Activated effector memory CD4-positive, alpha-beta T cell treated with anti-CD3 and anti-CD28 coated beads, Interleukin-2, amount 50 U/mL, for 16 hours (primary cell): ENCODE measurements at regions not wholly inside any gene's neighbourhood (a gene's known extent, or its start where the extent isn't known, plus 50 kb on each side); places are given as distances from the start of the nearest gene placed in this dataset.

Source experiments
- DNase-seq: peaks from one replicate; pipeline ENCODE4 v3.0.0-alpha.2; 2020

DNA sequence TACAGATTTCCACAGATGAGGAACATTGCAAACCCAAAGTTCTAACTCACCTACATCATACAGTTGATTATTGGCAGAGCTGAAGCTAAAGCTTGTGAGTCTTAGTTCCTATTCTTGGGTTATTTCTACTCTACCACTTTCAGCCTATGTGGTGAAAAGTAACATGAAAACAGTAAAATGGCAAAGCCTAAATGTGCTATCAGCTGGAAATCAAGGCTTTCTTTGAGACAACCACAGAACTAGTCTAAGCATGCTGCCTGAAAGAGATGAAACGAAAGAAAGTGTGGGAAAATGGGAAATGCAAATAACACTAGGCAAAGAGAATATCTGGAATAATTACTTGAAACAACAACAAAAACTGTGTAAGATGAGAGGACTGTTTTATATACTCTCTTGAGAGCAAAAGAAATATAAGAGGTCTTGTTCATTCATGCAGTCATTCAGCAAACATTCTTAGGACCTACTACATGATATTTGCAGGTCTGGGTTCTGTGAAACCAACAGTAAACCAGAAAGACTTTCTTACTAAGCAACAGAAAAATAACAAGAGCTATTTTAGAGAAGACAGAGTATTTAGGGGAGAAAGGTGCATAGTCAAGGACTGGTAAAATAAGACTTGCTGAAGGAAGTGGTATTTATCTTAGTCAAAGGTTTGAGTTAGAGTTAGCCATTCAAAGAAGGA, 437.1 kb downstream of the HTR7 start:
- no peak for DNase-seq

DNA sequence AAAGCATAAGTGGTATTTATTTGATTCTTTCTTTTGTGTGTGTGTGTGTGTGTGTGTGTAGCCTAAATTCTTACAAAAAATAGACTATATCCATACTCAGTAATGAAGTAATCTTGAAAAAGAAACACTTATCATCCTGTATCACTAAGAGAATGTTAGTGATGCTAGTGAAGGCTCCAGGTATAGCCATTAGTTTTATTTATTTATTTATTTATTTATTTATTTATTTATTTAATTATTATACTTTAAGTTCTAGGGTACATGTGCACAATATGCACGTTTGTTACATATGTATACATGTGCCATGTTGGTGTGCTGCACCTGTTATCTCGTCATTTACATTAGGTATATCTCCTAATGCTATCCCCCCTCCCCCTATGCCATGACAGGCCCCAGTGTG, 436.0 kb downstream of the HTR7 start:
- no peak for DNase-seq

- no peak for DNase-seq
Observed at GRCh38 chr10:90424730-90425129, 433.1 kb downstream of the HTR7 start.

DNA sequence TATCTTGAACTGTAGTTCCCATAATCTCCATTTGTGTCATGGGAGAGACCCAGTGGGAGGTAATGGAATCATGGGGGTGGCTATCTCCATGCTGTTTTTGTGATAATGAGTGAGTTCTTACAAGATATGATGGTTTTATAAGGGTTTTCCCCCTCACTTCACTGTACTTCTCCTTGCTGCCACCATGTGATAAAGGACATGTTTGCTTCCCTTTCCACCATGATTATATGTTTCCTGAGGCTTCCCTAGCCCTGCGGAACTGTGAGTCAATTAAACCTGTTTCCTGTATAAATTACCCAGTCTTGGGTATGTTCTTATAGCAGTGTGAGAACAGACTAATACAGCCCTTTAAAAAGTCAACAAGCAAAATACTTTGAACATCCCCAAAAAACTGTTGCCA, 427.7 kb downstream of the HTR7 start:
- no peak for DNase-seq

DNA sequence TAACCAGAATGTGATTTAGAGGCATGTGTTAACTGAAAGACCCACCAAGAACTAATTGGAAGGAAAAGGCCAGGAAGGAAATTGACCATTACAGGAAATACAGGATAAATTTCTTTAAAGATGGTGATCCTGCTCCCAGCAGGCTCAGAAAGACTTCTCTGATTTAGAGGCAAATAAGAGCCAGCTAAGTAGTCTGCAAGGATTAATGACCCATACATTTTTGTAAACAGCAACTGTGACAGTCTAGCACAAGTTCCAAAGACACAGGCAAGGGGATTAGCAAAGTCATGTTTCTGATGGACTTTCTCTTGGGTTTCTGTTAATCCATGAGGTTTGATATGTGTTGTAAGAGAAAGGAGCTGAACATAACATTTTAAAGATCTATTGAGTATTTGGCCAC, 425.0 kb downstream of the HTR7 start:
- DNase-seq: no peak

DNA sequence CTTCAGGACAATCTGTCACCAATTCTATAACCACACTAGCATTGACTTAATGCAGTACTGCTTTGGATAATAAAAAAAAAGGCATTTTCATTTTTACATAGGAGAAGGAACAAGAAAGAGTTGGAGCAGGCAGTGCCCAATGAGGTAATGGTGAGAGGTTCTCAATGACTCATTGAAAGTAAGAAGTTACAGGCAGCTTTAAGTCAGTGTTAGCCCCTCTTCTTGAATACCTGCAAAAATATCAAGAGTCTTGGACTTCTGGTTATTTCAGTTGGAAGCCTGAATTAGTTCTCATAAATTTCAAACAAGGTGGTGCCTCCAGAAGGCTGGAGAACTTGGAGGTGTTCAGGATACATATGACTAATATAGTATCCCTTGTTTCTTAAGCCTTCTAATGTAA, 422.5 kb downstream of the HTR7 start:
- no peak for DNase-seq

DNA sequence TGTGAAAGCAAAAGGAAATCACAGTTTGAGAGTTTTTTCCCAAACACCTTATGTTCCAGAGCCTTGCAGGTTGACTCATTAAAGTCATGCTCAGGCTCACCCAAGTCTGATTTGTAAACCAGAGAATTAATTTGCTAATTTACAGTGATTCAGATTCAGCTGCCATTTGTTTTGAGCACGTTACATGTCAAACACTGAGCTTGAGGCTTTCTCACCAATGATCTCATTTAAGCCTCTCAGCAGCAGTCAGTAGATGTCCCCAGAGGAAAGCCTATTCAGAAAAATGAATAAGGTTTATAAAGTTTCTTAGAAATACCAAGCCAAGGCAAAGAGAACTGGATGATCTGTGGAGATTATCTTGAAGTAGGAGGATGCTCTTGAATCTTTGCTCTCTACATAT, 420.4 kb downstream of the HTR7 start:
- DNase-seq: no peak

DNA sequence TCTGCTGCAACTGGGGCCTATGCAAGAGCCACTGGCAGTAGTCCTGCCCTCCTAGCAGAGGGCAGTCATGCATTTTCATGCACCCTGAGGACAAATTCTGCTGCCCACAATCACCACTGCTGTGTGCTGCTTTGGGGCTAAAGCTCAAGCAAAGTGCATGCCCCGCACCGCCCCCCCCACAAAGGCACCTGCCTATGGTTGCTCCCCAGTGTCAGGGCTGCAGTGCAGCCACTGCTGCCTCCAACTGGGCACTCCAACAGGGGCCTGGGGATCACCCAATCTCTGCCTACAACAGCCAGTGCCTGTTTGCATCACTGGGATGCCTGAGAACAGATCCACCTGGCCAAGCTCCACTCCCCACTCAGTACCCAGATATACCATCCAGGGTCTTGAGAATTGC, 417.0 kb downstream of the HTR7 start:
- no peak for DNase-seq

DNA sequence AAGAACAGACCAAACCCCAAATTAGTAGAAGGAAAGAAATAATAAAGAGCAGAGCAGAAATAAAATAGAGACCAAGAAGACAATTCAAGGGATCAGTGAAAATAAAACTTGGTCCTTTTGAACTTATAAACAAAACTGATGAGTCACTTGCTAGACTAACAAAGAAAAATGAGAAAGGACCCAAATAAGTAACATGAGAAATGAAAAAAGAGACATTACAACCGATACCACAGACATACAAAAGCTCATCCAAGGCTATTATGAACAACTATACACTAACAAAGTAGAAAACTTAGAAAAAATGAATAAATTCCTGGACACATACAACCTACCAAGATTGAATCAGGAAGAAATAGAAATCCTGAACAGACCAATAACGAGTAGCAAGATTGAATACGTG, 414.5 kb downstream of the HTR7 start:
- DNase-seq: no peak

DNA sequence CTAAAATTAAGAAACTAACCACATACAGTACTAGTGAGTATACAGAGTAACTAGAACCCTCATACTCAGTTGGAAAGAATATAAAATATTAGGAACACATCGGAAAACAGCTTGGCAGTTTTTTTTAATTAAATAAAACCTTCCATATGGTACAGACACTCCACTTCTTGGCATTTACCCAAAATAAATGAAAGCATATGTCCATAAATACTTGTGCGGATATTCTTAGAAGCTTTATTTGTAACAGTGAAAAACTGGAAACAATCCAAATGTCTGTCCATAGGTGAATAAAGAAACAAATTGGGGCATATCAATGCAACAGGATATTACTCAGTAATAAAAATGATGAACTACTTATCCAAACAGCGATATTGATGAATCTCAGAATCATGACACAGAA, 410.0 kb downstream of the HTR7 start:
- DNase-seq: no peak

DNA sequence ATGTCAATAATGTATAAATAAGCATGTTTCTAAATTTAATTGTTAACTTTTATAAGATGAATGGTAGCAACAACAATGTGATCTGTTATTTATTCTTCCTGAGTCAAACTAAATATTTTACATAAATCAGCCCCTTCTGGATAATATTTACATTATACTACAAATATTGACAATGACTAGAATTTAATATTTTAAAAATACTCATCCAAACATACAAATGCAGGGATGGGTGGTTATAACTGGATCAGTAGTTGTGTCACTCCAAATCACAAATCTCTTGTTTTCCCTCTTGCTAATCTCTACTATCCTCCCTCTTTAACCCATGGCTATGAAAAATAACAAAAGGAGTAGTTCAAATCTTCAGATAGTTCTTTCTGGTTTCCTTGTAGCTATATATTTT, 407.0 kb downstream of the HTR7 start:
- no peak for DNase-seq

DNA sequence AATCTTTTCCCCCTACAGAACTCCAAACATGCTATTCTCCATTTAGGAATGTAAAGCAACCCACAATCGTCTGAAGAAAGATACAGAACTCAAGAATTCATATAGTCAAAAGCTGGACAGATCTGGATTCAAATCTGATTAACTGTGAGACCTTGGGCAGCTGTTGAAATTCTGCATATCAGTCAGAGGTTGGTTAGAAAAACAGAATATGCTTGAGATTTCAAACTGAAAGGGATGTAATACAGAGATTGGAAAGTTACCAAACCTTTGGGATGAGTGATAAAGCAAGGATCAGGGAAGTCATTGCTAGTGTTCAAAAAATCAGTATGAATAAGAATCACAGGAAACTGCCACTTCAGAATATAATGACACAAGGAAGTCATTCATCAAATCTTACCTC, 406.6 kb downstream of the HTR7 start:
- DNase-seq: no peak

GRCh38 chr10:90458054-90458453, 399.8 kb downstream of the HTR7 start:
- DNase-seq: no peak

DNA sequence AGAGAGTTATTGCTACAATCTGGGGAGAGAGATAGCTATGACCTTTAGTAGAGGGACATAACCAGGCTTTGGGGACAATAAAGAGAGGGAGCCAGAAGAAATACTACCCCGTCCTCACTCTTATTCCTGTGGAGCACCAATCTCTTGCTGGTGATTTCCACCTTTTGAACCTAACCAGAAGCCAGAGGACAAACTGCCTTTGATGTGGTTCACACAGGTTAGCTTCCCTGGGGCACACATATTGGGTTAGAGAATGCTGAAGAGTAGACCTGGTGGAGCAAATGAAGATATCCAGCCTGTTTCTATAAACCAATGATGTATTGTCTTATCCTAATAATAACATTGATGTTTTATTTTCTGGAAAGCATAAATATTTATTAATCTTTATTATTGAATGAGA, 399.3 kb downstream of the HTR7 start:
- DNase-seq: no peak

DNA sequence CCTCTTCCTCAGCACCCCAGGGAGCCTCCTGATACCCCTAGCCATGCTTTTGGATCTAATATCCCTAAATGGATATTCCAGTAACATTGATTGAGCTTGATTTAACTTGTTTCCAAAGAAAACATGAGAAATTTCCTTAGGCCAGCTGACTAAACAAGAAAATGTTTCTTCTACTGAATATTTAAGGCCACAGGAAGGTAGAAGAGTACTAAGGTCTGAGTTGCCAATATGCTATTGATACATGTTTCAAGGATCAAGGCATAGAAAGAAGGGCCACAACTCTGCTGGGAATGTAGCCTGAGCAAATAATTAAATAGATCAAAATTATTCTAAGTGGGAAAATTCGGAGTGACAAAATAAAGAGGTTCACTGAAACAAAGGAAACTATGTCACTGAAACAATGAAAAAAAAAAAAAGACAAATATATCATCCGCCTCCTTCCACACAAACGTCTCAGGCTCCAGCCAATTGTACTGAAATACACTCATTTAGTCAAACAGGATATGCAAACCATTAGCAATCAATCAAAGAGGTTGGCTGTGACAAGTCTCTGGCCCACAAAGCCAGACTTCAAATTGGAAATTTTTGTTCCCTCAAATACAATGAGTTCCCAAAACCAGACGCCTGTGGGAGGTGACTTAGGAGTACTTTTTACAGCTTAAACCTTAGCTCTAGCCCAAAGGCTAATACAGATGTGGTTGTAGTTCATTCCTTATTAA, 396.2 kb downstream of the HTR7 start:
- DNase-seq: no peak

DNA sequence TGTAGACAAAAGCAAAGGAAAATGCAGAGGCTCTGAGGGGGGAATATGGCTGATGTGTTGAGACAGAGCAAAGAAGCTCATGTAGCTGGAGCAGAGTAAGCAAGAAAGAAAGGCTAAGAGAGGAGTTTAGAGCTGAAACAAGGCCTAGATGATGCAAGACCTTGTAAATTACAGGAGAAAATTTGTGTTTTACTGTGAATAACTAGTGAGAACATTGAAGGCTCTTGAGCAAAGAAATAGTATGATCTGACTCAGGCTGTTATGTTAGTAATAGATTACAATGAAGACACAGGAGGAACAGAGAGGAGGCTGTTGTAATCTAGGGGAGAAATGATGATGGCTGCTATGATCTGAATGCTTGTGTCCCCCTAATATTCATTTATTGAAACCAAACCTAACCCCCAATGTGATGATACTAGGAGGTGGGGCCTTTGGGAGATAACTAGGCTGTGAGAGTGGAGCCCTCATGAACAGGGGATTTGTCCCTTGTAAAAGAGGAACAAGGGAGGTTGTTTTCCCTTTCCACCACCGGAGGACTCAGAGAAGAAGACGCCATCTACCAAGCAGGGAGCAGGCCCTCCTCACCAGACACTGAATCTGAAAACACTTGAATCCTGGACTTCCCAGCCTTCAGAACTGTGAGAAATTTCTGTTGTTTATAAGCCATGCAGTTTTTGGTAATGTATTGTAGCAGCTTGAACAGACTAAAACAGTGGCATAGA, 394.9 kb downstream of the HTR7 start:
- no peak for DNase-seq

DNA sequence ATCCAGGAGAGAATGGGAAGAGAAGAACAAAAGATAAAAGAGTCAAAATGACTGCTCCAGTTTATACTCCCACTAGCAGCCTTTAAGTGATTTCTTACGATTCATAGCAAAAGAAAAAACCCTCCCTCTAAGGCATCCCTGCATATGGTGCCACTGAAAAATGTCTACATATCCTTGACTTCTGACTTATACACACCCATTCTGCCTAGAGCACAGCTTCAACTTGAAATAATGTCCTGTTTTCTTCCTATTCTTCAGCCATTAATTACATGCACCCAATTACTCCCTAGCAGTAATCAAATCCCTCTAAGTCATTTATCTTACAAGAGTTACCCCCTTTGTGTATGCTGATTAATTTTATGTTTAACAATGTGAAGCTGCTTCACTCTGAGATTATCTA, 393.5 kb downstream of the HTR7 start:
- DNase-seq: no peak

- DNase-seq: no peak
Observed at GRCh38 chr10:90470966-90471365, 386.9 kb downstream of the HTR7 start.

DNA sequence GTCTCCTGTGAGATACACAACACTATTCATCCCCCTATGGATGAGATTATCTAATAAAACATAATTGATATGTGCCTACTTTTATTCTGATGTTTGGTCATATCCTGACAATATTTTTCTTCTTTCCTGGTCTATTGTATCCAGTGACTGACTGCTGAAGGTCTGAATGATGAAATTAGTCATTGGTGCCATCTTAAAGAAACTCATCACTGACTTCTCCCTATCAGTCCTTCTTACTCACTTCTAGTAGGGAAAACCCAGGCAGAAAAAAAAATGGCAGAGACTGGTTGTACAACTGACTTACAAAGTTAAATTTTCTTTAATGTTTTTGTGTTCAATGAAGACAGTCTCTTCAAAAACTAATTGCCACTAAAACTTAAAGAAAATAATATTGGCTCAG, 377.4 kb downstream of the HTR7 start:
- no peak for DNase-seq

- DNase-seq: no peak
Observed at GRCh38 chr10:90481326-90481923, 376.4 kb downstream of the HTR7 start.

GRCh38 chr10:90484518-90484917, 373.3 kb downstream of the HTR7 start:
- no peak for DNase-seq

GRCh38 chr10:90494183-90494582, 363.7 kb downstream of the HTR7 start:
- no peak for DNase-seq

DNA sequence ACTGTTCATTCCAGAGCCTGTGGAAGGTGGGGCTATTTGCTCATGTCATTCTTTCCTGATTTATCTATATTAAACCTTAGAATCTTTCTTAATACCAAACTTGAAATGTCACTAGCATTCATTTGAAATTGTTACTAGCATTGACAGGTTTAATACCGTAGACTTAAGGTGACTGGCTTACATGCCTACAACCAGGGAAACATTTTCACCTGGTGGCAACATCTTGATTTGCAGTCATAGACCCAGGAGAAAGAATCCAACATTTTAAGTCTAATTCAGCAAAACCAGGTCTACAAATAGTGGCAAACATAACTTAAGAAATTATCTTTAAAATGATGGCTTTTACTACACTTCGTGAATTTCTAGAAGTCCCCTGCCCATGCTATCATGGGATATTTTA, 353.7 kb downstream of the HTR7 start:
- no peak for DNase-seq

DNA sequence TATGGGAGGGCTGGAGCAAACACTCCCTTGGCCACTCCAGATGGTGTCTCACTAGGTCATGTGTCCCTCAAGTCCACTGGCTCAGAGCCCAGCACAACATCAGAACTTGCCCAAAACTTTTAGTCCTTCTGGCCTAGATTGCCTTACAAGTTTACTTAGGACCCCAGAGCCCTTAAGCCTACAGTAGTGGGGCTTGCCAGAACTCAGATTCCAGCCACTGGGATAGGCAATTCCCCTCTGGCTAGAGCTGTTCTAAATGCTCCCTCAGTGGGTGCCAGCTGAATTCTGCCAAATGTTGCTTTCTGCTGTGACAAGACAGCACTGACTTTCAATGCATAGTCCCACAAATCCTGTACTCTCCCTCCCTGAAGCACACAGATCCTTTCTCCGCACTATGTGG, 331.1 kb downstream of the HTR7 start:
- no peak for DNase-seq
